ENCODE measurements at regions not wholly inside any gene's neighbourhood (a gene's known extent, or its start where the extent isn't known, plus 50 kb on each side); places are given as distances from the start of the nearest gene placed in this dataset.

DNA sequence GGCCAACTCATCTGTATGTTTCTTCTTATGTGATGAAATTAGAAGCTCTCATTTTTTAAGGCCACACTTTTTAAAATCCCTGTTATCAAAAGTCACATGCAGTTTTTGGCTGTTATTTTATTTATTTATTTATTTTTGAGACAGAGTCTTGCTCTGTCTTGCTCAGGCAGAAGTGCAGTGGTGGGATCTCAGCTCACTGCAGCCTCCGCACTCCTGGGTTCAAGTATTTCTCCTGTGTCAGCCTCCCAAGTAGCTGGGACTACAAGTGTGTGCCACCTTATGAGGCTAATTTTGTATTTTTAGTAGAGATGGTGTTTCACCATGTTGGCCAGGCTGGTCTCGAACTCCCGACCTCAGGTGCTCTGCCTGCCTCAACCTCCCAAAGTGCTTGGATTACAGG lies 1434.5 kb downstream of the LRFN5 start (continued):
- TF ChIP-seq, protein P1, sequence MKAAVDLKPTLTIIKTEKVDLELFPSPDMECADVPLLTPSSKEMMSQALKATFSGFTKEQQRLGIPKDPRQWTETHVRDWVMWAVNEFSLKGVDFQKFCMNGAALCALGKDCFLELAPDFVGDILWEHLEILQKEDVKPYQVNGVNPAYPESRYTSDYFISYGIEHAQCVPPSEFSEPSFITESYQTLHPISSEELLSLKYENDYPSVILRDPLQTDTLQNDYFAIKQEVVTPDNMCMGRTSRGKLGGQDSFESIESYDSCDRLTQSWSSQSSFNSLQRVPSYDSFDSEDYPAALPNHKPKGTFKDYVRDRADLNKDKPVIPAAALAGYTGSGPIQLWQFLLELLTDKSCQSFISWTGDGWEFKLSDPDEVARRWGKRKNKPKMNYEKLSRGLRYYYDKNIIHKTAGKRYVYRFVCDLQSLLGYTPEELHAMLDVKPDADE (IDR thresholded peaks at IDR 0.05), result no peak
- TF ChIP-seq EZH2phosphoT487 (IDR thresholded peaks at IDR 0.05; ENCODE audit: unreplicated experiment), result no peak
- no peak for TF ChIP-seq JUNB (IDR thresholded peaks at IDR 0.05; ENCODE audit: unreplicated experiment)
- no peak for TF ChIP-seq POLR2AphosphoS5 (IDR thresholded peaks at IDR 0.05; ENCODE audit: low read depth)
- no peak for TF ChIP-seq ZNF331 (CRISPR knock-in tag; IDR thresholded peaks at IDR 0.05; ENCODE audit: low read depth)
- TF ChIP-seq NANOG (IDR thresholded peaks at IDR 0.05; ENCODE audit: borderline replicate concordance), result no peak
- TF ChIP-seq, protein P2, sequence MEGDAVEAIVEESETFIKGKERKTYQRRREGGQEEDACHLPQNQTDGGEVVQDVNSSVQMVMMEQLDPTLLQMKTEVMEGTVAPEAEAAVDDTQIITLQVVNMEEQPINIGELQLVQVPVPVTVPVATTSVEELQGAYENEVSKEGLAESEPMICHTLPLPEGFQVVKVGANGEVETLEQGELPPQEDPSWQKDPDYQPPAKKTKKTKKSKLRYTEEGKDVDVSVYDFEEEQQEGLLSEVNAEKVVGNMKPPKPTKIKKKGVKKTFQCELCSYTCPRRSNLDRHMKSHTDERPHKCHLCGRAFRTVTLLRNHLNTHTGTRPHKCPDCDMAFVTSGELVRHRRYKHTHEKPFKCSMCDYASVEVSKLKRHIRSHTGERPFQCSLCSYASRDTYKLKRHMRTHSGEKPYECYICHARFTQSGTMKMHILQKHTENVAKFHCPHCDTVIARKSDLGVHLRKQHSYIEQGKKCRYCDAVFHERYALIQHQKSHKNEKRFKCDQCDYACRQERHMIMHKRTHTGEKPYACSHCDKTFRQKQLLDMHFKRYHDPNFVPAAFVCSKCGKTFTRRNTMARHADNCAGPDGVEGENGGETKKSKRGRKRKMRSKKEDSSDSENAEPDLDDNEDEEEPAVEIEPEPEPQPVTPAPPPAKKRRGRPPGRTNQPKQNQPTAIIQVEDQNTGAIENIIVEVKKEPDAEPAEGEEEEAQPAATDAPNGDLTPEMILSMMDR (conservative IDR thresholded peaks at IDR 0.05; ENCODE audit: low read depth in 2 of 2), result no peak
- no peak for TF ChIP-seq CREB1 (CRISPR knock-in tag; IDR thresholded peaks at IDR 0.05; ENCODE audit: low read depth)
- TF ChIP-seq, protein P3, sequence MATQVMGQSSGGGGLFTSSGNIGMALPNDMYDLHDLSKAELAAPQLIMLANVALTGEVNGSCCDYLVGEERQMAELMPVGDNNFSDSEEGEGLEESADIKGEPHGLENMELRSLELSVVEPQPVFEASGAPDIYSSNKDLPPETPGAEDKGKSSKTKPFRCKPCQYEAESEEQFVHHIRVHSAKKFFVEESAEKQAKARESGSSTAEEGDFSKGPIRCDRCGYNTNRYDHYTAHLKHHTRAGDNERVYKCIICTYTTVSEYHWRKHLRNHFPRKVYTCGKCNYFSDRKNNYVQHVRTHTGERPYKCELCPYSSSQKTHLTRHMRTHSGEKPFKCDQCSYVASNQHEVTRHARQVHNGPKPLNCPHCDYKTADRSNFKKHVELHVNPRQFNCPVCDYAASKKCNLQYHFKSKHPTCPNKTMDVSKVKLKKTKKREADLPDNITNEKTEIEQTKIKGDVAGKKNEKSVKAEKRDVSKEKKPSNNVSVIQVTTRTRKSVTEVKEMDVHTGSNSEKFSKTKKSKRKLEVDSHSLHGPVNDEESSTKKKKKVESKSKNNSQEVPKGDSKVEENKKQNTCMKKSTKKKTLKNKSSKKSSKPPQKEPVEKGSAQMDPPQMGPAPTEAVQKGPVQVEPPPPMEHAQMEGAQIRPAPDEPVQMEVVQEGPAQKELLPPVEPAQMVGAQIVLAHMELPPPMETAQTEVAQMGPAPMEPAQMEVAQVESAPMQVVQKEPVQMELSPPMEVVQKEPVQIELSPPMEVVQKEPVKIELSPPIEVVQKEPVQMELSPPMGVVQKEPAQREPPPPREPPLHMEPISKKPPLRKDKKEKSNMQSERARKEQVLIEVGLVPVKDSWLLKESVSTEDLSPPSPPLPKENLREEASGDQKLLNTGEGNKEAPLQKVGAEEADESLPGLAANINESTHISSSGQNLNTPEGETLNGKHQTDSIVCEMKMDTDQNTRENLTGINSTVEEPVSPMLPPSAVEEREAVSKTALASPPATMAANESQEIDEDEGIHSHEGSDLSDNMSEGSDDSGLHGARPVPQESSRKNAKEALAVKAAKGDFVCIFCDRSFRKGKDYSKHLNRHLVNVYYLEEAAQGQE (IDR thresholded peaks at IDR 0.05; ENCODE audit: unreplicated experiment), result no peak
- no peak for TF ChIP-seq ZNF114 (CRISPR knock-in tag; IDR thresholded peaks at IDR 0.05)
- no peak for TF ChIP-seq EZH2 (IDR thresholded peaks at IDR 0.05; ENCODE audit: low read depth, unreplicated experiment)

DNA sequence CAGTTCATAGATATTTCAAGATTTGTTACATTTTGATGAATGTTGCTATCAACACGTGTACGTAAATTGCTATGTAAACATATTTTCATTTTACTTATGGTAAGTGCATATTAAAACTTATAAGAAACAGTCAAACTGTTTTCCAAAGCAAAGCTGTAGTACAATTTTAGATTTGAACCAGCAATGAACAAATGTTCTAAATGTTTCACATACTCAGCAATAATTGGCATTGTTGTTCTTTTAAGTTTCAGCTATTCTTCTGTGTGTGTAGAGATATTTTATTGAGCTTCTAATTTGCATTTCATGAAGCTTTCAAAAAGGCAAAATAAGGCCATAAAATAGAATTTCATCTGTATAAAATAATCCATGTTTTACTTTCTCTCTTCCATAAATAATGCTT lies 1433.2 kb downstream of the LRFN5 start:
- no peaks in the 10 kb centered on the region for H3K79me2 ChIP-seq (replicated peaks; ENCODE audit: insufficient read depth)
- no peaks in the 10 kb centered on the region for H3K36me3 ChIP-seq (ENCODE audit: insufficient read depth)
- no peaks in the 10 kb centered on the region for H3K9me2 ChIP-seq (ENCODE audit: insufficient read depth)
- DNase-seq (ENCODE audit: low spot score), result no peak
- no peak overlapping the region for H3K27ac Mint-ChIP-seq
- H3K4me2 ChIP-seq, result no peak overlapping the region
- no peak overlapping the region for H3K4me3 ChIP-seq
- no peaks in the 10 kb centered on the region for H3K9me3 Mint-ChIP-seq
- no peaks in the 10 kb centered on the region for H3K27me3 Mint-ChIP-seq (ENCODE audit: insufficient read depth, low read depth, poor library complexity)
- no peak overlapping the region for H2AFZ ChIP-seq
- no peaks in the 10 kb centered on the region for H4K20me1 ChIP-seq (replicated peaks; ENCODE audit: insufficient read depth)
- no peaks in the 10 kb centered on the region for H3K4me1 Mint-ChIP-seq
- H3F3A ChIP-seq (replicated peaks; ENCODE audit: low read depth), result no peaks in the 10 kb centered on the region
- no peaks in the 10 kb centered on the region for H3K4me1 ChIP-seq (ENCODE audit: insufficient read depth)
- no peaks in the 10 kb centered on the region for H3K36me3 Mint-ChIP-seq (ENCODE audit: low read depth)
- no peaks in the 10 kb centered on the region for H3K27me3 ChIP-seq (ENCODE audit: insufficient read depth)
- H3K4me3 Mint-ChIP-seq, result no peak overlapping the region
- H3K27ac ChIP-seq (ENCODE audit: low read depth), result no peak overlapping the region
- no peak for ATAC-seq
- no peak for TF ChIP-seq POLR2AphosphoS5 (IDR thresholded peaks at IDR 0.05; ENCODE audit: low read depth)
- TF ChIP-seq CREB1 (CRISPR knock-in tag; IDR thresholded peaks at IDR 0.05; ENCODE audit: low read depth), result no peak
- no peak for TF ChIP-seq ZNF331 (CRISPR knock-in tag; IDR thresholded peaks at IDR 0.05; ENCODE audit: low read depth)
- no peak for TF ChIP-seq EZH2 (IDR thresholded peaks at IDR 0.05; ENCODE audit: low read depth, unreplicated experiment)
- TF ChIP-seq, protein P3 (IDR thresholded peaks at IDR 0.05; ENCODE audit: unreplicated experiment), result no peak

All from GM23338 (cell line).